HG03378 (cell line): ENCODE measurements at regions not wholly inside any gene's neighbourhood (a gene's known extent, or its start where the extent isn't known, plus 50 kb on each side); places are given as distances from the start of the nearest gene placed in this dataset.

Source experiments
- ATAC-seq: cut with Tn5 transposase; IDR thresholded peaks from one replicate; pipeline ENCODE4 v1.9.1; 2021; ENCODE audit warnings: mild to moderate bottlenecking, moderate library complexity; ENCODE audit not compliant: unreplicated experiment

- ATAC-seq: no peak
Observed at GRCh38 chr6:25061289-25061936, 125.7 kb upstream of the RIPOR2 start.

GRCh38 chr6:25062070-25062811, 126.5 kb upstream of the RIPOR2 start:
- no peak for ATAC-seq

GRCh38 chr6:25064006-25064405, 128.2 kb upstream of the RIPOR2 start:
- ATAC-seq: no peak

GRCh38 chr6:25065666-25066065, 129.9 kb upstream of the RIPOR2 start:
- ATAC-seq: no peak

GRCh38 chr6:25066593-25066992, 130.8 kb upstream of the RIPOR2 start:
- ATAC-seq: no peak

- ATAC-seq: no peak
Observed at GRCh38 chr6:25068866-25069265, 133.1 kb upstream of the RIPOR2 start.

GRCh38 chr6:25070547-25071366, 135.0 kb upstream of the RIPOR2 start:
- ATAC-seq: peak; percentile 74

- ATAC-seq: no peak
Observed at GRCh38 chr6:25078141-25078540, 142.4 kb upstream of the RIPOR2 start.

GRCh38 chr6:25083784-25084507, 148.2 kb upstream of the RIPOR2 start:
- no peak for ATAC-seq

- no peak for ATAC-seq
Observed at GRCh38 chr6:25084508-25084833, 148.7 kb upstream of the RIPOR2 start.

- no peak for ATAC-seq
Observed at GRCh38 chr6:25085756-25086155, 150.0 kb upstream of the RIPOR2 start.

- no peak for ATAC-seq
Observed at GRCh38 chr6:25086500-25087091, 150.8 kb upstream of the RIPOR2 start.

GRCh38 chr6:25088513-25088912, 152.8 kb upstream of the RIPOR2 start:
- ATAC-seq: no peak

GRCh38 chr6:25089442-25089841, 153.7 kb upstream of the RIPOR2 start:
- ATAC-seq: no peak

GRCh38 chr6:25094726-25095125, 159.0 kb upstream of the RIPOR2 start:
- no peak for ATAC-seq

- ATAC-seq: no peak
Observed at GRCh38 chr6:25100288-25100687, 164.5 kb upstream of the RIPOR2 start.

- peak; percentile 61 for ATAC-seq
Observed at GRCh38 chr6:25103603-25104002, 167.8 kb upstream of the RIPOR2 start.

GRCh38 chr6:25105070-25105925, 169.5 kb upstream of the RIPOR2 start:
- ATAC-seq: no peak

- ATAC-seq: no peak
Observed at GRCh38 chr6:25107218-25107617, 171.5 kb upstream of the RIPOR2 start.

- no peak for ATAC-seq
Observed at GRCh38 chr6:25111782-25112181, 167.4 kb upstream of the CARMIL1 start.
